ENCODE measurements at regions not wholly inside any gene's neighbourhood (a gene's known extent, or its start where the extent isn't known, plus 50 kb on each side); places are given as distances from the start of the nearest gene placed in this dataset.

DNA sequence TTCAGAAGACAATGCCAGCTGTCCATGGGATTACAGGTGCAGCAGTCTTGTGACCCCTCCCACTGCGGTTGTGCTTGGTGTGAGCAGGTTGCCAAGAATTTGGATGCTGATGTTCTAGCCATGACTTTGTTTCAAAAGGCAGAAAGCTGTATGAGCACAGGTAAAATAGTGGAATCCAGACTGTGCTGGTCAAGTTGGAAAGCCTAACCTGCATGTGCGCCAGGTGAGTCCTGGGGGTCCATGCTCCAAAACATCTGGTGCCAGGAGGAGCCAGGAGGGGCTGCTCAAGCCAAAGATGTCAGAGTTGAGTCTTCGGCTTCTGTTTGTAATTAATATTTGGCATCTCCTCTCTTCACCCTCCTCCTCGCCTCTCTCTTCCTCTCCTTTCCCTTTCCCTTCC lies 330.1 kb downstream of the MYCN start:
- DNase-seq = no peak

DNA sequence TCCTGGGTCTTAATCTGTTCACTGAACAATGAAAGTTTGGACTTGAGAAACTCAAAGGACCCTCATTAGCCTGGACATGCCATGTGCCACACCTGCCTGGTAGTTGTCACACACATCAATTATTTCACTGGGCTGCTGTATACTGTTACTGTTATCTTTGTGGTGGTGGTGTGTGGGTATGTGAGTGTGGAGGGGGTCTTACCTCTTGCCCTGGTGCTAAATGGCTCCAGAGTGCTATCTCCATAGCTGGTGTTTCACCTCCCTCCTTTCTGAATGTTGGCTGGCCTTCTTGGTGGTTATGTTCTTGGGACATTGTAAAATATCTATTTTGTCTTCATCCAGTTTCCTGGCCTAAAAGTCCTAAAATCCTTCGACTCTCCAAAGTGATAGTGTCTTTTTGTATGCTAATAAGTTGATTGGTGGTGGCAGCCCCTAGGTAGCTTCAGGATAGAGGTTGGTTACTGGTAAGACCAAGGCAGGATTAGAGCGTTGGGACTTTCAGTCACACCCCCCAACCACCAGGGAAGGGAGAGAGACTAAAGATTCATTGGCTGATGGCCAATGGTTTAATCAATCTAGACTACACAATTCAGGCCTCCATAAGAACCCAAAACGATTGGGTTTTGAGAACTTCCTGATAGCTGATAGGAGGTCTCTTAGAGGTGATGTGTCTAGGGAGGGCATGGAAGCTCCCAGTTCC lies 328.1 kb downstream of the MYCN start:
- DNase-seq = no peak

DNA sequence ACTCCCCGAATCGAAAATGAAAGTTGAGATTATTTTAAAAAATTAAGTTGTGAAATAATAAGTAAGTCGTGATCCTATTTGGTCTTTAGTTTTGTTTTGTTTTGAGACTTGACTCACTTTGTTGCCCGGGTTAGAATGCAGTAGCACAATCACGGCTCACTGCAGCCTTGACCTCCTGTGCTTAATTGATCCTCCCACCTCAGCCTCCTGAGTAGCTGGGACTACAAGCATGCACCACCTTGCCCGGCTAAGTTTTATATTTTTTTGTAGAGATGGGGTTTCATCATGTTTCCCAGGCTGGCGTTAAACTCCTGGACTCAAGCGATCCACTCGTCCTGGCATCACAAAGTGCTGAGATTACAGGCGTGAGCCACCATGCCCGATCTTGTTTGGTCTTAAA lies 326.2 kb downstream of the MYCN start:
- DNase-seq = no peak

DNA sequence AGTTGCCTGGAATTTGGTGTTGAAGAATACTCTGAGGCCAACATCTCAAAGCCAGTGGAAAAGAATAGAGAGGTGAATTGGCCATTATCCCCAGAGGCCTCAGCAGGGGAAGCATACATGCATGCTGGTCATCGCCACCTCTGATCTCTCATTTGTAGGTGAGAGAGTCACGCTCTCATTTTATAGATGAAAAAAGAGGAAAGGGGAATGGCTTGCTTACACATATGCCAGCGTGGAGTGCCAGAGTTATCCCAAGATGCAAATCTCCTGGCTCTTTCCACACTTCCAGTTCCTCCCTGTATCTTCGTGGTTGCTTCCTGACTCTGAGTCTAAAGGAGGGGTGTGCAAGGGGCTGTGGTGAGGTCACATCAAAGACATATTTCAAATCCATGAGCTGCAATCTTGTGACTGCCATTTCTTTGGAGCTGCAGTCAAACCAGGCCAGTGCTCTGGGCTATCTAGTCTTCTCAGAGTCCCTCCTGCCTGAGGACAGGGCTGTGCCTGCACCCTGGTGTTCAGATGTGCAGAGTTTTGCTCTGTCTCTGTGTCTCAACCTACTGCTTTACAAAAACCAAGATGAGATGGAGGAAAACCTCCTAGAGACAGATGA lies 324.7 kb downstream of the MYCN start:
- DNase-seq = no peak

DNA sequence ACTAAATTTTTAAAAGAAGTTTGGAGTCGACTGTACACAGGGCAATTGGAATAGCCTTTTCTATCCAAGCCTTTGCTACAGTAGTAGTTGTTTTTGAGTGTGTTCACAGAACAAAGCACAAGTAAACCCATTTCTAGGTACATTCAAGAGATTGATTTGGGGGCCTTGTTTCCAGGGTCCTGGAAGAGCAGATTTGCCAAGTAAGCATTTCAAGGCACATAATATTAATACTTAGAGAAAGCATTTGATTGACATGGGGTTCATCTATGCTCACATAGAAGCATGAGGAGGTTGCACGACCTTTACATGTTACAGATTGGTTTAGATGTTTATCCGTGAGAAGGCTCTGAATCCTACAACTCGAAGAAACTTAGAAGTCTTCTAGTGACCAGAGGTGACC lies 324.1 kb downstream of the MYCN start:
- no peak for DNase-seq

DNA sequence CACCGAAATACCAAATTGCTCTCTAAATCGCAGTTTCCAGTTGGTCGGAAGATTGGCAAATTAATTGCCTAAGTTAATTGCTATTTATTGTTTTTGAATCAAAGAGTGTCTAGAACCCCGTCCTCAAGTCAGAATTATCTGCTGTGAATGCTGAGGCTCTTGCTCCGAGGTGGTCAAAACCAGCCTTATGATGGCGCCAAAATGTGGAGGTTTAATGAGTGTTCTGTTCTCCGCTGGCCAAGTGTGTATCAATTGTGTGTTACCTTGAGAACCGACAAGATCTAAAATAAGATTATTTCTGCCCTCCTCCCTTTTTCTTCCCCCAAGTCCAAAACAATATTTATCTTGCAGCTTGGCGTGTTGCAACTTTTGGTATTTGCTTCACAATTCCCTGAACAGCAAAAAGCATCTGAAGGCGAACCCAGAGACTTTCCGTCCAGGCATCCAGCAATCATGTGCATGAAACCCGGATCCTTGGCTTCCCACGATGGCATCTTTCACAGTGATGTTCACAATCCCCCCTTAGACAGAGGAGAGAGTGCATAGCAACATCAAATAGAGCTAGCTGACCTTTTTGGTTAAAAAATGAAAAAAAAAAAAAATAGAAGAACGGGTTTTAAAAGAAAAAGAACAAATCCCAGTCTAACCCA lies 323.0 kb downstream of the MYCN start:
- no peak for DNase-seq

DNA sequence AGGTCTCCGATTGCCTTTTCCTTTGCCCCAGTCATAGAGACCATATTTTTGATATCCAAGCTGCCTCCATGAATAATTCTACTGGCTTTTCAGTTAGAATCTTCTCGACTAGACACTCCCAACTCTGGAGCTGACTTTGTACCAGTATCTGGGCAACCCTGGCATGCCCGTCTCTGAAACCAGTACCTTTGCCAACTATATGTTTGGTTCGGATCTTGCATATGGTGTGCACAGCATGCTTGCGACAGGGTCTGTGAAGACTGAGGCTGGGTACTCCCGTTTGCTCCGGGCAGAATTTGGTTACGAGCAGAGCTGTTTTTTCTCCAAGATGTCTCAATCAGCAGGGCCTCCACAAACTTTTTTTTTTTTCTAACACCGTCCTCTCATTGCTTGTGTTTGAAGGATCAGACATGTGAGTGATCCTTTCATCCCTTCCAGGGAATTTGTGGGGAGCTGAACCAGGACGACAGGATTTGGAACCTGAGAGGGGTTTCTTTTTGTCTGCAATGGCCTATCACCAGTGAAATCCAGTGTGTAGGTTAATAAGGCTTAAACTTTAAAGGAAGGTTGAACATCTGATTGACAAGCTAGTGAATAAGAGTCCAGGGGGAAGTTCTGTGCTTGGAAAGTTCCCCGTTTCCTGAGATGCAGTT lies 322.3 kb downstream of the MYCN start:
- DNase-seq = no peak

DNA sequence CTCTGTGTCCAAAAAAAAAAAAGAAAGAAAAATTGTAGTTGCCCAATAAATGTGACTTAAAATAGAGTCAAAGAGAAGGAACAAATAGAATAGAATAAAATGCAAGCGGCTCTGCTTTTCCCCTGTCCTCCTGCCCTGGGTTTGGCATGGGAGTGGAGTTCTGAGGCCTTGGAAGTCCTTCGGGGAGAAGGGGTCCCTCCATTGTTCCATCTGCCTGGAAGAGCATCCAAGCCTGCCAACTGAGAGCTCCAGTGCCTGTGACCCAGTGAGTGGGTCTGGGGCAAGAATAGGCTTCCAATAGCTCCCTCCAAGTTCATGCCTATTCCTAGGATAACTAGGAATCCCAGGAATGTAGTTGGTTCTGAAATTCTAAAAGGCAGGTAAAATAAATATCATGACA lies 321.4 kb downstream of the MYCN start:
- no peak for DNase-seq

DNA sequence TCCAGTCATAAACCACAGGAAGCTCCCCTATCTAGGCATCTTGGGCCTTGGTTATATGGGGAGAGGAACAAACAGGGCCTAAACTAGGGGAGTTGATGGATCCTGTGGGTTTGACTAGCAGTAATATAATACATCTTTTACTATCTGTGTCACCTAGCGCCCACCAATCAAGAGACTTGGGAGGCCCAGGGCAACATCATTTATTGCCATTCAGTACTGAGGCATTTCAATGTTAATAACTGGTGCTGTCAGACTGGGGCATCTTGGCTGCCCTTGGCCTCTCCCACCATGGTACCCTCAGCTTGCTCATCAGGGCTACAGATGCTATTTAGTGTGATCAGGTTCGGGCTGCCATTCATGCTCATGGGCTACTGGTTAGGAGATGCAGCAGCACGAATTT lies 320.7 kb downstream of the MYCN start:
- DNase-seq = no peak

DNA sequence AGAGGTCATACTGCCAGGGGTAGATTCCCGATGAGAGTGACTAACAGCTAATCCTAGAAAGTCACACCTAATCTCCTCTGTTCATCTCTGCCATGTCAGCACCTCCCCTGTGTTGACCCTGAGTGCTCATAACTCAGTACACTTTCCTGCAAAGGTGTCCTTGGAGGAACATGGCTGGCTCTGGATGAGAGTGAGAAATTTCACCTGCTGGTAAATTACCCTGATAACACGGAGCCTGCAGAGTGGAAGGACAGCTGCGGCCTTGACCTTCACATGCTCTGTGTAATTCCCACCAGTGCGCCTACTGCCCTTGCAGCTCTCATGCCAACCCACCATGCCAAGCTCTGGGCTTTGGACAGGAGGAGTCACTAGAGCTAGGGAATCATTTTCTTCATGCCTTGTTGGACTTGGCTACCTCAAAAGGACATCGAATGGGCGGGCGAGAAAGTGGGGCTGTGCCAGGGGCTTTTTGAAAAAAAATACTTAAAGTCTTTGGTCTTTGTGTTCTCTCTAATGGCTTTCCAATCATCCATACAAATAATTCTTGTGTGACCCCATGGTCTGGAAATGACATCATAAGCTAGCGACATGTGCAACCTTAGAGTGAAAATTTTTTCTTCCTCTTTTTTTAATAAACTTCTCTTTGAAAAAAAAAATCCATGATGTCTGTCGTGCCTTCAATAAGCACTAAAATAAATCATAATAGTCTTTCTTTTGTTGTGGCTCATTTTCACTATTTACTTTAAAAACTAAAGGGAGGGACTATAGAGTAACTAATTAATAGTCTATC lies 319.9 kb downstream of the MYCN start:
- no peak for DNase-seq

DNA sequence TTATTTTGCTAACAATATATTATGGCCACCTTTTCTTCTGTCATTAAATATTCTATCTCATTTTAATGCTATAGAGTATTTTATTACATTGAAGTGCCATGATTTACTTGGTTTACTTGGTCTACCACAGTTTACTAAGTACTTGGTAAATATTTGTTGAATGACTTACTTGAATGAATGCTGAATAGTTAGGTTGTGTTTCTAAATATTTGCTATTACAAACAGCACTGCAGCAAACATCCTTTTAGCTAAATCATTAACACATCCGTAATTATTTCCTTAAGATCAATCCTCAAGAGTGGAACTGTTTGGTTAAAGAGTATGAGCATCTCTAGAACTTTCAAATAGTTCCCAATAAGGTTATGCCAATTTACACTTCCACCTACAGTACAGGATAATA lies 318.7 kb downstream of the MYCN start:
- DNase-seq = no peak

DNA sequence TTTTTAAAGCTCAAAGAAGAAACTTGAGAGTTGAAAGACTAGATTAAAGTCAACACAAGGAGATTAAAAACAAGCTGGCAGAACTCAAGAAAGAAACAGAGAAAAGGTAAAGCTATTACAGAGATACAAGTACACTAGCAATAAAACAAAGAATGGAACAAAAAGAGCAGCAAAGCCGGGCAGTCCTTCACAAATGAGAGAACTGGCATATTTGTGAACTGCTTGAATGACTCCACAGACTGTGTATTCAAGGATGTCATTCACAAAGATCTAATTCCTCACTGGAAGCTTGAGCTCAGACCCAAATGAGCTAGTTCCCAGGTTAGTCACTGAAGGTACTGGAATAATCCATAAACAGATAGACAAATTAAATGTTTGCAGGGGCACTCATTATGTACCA lies 318.0 kb downstream of the MYCN start:
- no peak for DNase-seq

DNA sequence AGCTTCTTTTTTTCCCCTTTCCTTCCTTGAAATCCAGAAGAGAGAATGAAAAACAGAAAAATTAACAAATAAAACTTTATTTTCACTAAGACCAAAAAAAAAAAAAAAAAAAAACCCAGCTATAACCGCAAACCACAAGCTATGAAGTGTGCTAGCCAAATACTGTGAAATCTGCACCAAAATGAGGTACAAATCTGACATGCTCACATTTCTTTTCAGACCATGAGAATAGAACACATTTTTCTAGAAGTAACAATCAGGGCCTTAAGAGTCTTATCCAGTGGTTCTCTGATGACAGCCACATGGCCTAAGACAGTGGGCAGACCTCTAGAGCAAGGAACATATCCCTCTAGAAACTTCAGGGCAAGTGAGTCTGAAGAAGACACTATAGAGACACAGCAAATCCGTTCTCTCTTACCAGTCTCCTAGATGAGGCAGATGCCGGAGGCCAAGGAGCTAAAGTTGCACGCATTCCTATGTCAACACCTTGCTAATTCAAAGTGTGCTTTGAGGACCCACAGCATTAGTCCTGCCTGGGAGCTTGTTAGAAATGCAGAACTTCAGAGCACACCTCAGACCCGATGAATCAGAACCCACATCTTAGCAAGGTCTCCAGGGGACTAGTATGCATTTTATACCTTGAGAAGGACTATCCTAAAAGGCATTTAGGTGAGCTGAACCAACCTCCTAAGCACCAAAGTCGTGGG lies 317.1 kb downstream of the MYCN start:
- no peak for DNase-seq

DNA sequence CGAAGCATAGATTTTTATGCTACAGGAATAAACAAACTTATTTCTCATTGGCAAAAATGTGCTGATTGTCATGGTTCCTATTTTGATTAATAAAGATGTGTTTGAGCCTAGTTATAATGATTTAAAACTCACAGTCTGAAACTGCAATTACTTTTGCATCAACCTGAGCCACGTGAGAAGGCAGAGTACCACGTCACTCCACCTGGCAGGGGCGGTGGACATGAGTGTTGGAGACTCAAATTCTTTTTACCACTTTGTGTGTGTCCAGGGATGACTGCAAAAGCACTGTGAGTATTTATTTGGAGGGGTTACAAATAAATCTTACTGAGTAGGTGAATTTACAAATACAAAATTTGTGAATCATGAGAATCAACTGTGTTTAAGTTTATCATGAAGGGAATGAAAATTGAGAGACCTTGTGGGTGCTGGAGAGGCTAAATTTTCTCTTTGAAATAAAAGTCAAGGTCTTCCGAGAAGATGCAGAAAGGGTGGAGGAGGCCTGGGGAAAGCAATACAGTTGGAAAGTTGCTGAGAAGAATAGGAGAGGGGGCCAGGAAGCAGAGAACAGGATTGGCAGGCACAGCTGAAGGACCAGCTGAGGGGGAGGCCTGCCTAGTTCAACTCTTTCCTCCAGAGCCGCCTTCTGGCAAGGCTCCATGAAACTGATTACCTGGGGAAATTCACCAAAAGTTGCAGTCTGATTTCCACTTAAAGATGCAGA lies 316.4 kb downstream of the MYCN start:
- peak; percentile 55 for DNase-seq

DNA sequence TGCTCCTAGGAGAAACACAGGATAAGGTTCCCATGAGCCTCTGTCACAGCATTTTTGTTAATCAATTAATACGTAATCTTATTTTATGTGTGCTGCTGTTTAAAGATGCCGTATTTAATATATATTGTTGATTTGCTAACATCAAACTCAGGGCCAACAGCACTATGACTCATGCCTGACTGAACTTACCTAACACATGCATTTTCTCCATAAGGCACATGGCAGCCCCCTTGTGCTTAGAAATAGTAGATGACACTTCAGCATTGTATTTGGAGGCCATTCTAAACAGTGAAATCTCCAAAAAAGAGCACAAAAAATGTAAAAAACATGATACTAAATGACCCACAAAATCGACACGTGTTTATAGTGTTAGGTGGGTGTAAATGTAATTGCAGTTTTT lies 314.8 kb downstream of the MYCN start:
- DNase-seq = no peak

DNA sequence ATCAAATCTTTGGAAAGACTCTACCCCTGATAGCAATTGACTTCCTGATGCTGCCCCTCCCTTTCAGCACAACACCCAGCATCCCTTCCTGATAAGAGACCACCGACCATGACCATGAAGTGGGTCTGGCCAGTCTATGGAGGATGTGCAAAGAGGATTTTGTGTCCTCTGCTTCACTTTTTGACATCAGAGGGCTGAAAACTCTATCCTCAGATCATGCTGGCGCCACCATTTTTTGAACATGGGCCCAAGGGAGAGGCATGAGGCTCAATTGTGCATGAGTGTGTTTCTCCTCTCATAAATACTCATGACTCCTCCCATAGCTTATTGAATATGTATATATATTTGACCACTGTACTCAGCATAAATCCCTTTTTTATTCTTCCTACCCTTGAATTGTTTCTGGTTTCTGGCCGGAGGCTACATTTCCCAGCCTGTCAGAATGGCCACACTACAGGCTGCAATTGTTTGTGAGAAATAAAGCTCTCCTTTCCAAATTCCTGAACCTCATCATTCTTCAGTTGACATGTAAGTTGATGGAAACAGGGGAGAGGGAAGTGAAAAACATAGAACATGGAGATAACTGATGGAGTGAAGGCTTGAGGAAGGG lies 314.1 kb downstream of the MYCN start:
- DNase-seq = no peak

DNA sequence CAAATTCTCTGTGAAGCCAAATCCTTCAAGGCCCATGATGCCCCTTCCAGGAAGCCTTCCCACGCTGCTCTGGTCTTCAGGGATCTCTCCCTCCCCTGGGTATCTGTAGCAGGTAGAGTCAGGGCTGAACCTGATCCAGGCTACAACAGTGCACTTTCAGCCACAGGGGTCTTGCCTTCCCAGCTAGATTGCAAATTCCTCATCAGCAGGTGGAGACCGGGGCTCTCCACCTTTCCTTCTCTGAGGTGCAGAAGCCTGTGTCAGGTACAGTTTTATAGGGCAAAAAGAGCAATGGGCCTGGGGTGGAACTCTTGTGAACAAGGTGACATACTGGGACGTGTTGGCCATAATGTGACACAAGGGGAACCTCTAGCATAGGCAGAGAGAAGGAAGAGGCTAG lies 312.9 kb downstream of the MYCN start:
- DNase-seq = no peak

DNA sequence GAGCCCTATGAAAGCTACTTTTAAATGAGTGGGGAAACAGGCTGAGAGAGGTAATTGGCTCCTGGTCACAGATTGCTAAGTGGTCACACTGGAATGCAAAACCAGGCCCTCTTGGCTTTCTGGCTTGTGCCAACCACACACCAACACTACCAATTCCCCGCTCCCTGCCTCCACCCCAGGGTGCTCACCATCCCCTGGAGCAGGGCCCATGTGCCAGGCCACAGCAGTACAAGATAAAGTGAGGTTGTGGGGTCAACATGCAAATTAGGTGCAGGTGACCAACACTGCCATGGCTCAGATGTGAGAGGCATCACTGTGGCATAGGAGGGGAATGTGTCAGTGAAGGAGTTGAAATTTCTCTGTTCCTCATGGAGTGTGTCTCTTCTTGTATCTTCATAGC lies 312.5 kb downstream of the MYCN start:
- DNase-seq = no peak

DNA sequence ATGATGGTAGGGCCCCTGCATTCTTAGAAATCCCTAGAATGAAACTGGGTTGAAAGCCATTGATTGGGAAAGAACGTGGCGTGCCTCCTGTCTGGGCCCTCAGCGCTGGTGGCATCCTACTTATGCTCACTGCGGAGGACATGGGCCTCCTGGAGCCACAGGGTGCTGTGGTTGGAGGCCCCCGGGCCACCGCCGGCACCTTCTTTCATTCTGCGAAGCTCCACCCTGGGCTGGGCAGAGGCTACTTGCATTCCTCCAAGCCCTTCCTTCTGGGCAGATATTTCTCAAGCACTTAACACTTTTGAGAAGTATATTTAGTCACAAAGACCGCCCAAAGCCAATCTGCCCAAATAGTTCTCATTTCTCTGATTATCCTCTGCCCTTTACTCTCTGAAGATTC lies 311.9 kb downstream of the MYCN start:
- DNase-seq = no peak

DNA sequence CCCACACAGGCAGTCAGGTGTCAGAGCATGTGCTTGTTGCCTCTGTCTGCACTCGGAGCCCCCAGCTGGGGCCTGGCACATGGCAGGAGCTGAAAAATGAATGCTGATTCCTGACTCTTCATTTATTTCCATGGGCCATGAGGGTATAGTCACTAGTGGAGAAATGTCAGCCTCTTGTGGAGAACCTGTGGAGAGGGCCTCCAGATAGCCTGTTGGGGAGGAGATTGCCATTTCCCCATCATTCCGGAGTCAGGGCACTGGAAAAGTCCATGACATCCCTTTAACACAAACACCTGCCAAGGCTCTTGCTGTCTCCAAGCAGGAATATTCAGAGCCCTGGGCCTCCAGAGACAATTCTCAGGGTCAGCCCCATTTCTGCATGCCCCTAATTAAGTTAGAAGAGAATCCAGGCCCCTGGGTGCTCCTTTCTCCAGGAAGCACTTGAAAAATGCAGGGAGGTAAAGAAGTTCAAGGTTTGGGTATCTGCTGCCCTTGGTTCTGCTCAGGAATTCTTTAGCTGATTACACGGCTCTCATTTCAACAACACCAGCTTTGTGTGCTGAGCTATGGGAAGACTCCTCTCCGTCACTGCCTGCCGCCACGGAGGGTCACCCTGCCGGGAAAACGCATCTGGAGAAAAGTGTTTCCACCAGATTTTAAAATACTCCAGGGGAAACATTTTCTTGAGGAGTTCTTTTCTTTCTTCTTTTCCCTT lies 311.3 kb downstream of the MYCN start:
- no peak for DNase-seq

DNA sequence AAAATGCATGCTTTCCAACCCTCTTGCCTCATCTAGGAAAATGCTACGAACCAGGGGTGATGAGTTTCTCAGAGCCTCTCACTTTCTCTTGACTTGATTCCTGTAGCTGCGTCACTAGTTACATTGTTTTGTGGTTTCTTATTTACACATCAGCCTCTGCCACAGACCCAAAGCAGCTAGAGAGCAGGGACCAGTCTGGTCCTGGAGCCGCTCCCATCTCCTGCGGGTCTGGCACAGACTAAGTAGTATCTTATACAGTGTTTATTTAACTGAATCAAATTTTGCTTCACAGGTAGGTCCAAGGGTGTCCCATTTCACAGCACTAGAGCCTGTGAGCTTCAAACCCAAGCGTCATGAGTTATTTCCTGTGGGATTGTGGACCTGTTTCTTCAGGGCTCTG lies 310.5 kb downstream of the MYCN start:
- DNase-seq = no peak
